Trophoblast cell (in vitro differentiated cells and primary cell): ENCODE measurements at regions not wholly inside any gene's neighbourhood (a gene's known extent, or its start where the extent isn't known, plus 50 kb on each side); places are given as distances from the start of the nearest gene placed in this dataset.

Experiments used
- DNase-seq, 2 donors: peaks; one replicate each; pipeline ENCODE4 v3.0.0-alpha.2; 2016
- H2AFZ ChIP-seq: 2 replicates; pipeline ENCODE4 v1.6.1; 2013; ENCODE audit warnings: low read length, moderate library complexity, mild to moderate bottlenecking; ENCODE audit not compliant: insufficient read depth, poor library complexity
- H2AK5ac ChIP-seq: 2 replicates; pipeline ENCODE4 v1.6.1; 2013; ENCODE audit warnings: mild to moderate bottlenecking, low read length
- H2BK120ac ChIP-seq: 2 replicates; pipeline ENCODE4 v1.6.1; 2013; ENCODE audit warnings: low read length, mild to moderate bottlenecking, moderate library complexity; ENCODE audit not compliant: insufficient read depth, poor library complexity
- H2BK12ac ChIP-seq: 2 replicates; pipeline ENCODE4 v1.6.1; 2013; ENCODE audit warnings: mild to moderate bottlenecking, low read length, moderate library complexity
- H2BK5ac ChIP-seq: 2 replicates; pipeline ENCODE4 v1.6.1; 2013; ENCODE audit warnings: low read length, low read depth, moderate library complexity, mild to moderate bottlenecking; ENCODE audit not compliant: poor library complexity
- H3K14ac ChIP-seq: 2 replicates; pipeline ENCODE4 v1.6.1; 2013; ENCODE audit warnings: mild to moderate bottlenecking, low read length
- H3K18ac ChIP-seq: 2 replicates; pipeline ENCODE4 v1.6.1; 2013; ENCODE audit warnings: mild to moderate bottlenecking, low read length
- H3K23ac ChIP-seq: 2 replicates; pipeline ENCODE4 v1.6.1; 2013; ENCODE audit warnings: low read length
- H3K27ac ChIP-seq: 2 replicates; pipeline ENCODE4 v1.5.1; 2013; ENCODE audit warnings: low read depth, mild to moderate bottlenecking, inconsistent platforms, low read length, moderate library complexity
- H3K27me3 ChIP-seq: 2 replicates; pipeline ENCODE4 v1.6.1; 2013; ENCODE audit warnings: inconsistent platforms, mild to moderate bottlenecking, low read length, moderate library complexity; ENCODE audit not compliant: insufficient read depth
- H3K36me3 ChIP-seq, 2 experiments: 1 replicate in 1 of 2; 2 replicates in 1 of 2; pipeline ENCODE4 v1.6.1; 2013; ENCODE audit warnings: low read length in 2 of 2, mild to moderate bottlenecking in 2 of 2, moderate library complexity in 1 of 2; ENCODE audit not compliant: insufficient read depth in 2 of 2, control insufficient read depth in 1 of 2
- H3K4ac ChIP-seq: 2 replicates; pipeline ENCODE4 v1.6.1; 2013; ENCODE audit warnings: low read depth, mild to moderate bottlenecking, low read length, moderate library complexity
- H3K4me1 ChIP-seq, 2 experiments: 1 replicate in 1 of 2; 2 replicates in 1 of 2; pipeline ENCODE4 v1.6.1; 2013; ENCODE audit warnings: low read length in 2 of 2, mild to moderate bottlenecking in 2 of 2, moderate library complexity in 1 of 2; ENCODE audit not compliant: insufficient read depth in 2 of 2, control insufficient read depth in 1 of 2
- H3K4me2 ChIP-seq: 2 replicates; pipeline ENCODE4 v1.6.1; 2013; ENCODE audit warnings: inconsistent platforms, mild to moderate bottlenecking, low read length, moderate library complexity
- H3K4me3 ChIP-seq: 2 replicates; pipeline ENCODE4 v1.5.1; 2013; ENCODE audit warnings: mild to moderate bottlenecking, low read depth, low read length, inconsistent platforms
- H3K79me1 ChIP-seq: one replicate; pipeline ENCODE4 v1.6.1; 2013; ENCODE audit warnings: low read length
- H3K79me2 ChIP-seq: 2 replicates; pipeline ENCODE4 v1.6.1; 2013; ENCODE audit warnings: low read length, mild to moderate bottlenecking; ENCODE audit not compliant: control insufficient read depth, insufficient read depth, poor library complexity
- H3K9ac ChIP-seq: 2 replicates; pipeline ENCODE4 v1.6.1; 2013; ENCODE audit warnings: mild to moderate bottlenecking, low read length
- H3K9me3 ChIP-seq: 2 replicates; pipeline ENCODE4 v1.6.1; 2013; ENCODE audit warnings: low read depth, mild to moderate bottlenecking, control low read depth, inconsistent platforms, low read length; ENCODE audit not compliant: insufficient read depth
- H4K12ac ChIP-seq: 2 replicates; pipeline ENCODE4 v1.6.1; 2013; ENCODE audit warnings: low read depth, mild to moderate bottlenecking, low read length, moderate library complexity
- H4K8ac ChIP-seq: 2 replicates; pipeline ENCODE4 v1.6.1; 2013; ENCODE audit warnings: low read depth, mild to moderate bottlenecking, low read length, moderate library complexity
- H4K91ac ChIP-seq: one replicate; pipeline ENCODE4 v1.6.1; 2013; ENCODE audit warnings: low read depth, mild to moderate bottlenecking, low read length, moderate library complexity
- WGBS: extraction: QIAGEN DNeasy Blood & Tissue Kit; methylation state at CpG from one replicate; pipeline ENCODE4 v1.1.7; 2013; ENCODE audit warnings: missing lambda C conversion rate; ENCODE audit not compliant: insufficient read length, insufficient coverage; ENCODE audit errors: extremely low coverage; 5-methylcytosine and 5-hydroxymethylcytosine counted together

GRCh38 chr15:36430726-36431265, 148.6 kb upstream of the CDIN1 start:
- no peaks in the 10 kb centered on the region for H3K36me3 ChIP-seq
- H3K27me3 ChIP-seq: no peaks in the 10 kb centered on the region
- no peak overlapping the region for H2BK120ac ChIP-seq
- no peak overlapping the region for H3K23ac ChIP-seq
- H4K12ac ChIP-seq: no peak overlapping the region
- WGBS: no CpG with 5 or more reads among the region's 4 CpGs
- H2BK12ac ChIP-seq: no peak overlapping the region
- no peak overlapping the region for H3K27ac ChIP-seq
- no peak overlapping the region for H2BK5ac ChIP-seq
- H3K4me1 ChIP-seq: peaks cover 0 to 5% of the 10 kb centered on the region in 2 experiments
- H4K91ac ChIP-seq: no peak overlapping the region
- H3K14ac ChIP-seq: no peak overlapping the region
- H3K79me1 ChIP-seq: peaks cover 3% of the 10 kb centered on the region
- H3K4me2 ChIP-seq: no peak overlapping the region
- no peak overlapping the region for H3K9ac ChIP-seq
- no peaks in the 10 kb centered on the region for H3K79me2 ChIP-seq
- H3K4me3 ChIP-seq: no peak overlapping the region
- H2AK5ac ChIP-seq: no peak overlapping the region
- H3K18ac ChIP-seq: no peak overlapping the region
- no peaks in the 10 kb centered on the region for H3K9me3 ChIP-seq
- no peak overlapping the region for H3K4ac ChIP-seq
- no peak for DNase-seq
- no peak overlapping the region for H4K8ac ChIP-seq
- no peak overlapping the region for H2AFZ ChIP-seq

- no peak overlapping the region for H4K91ac ChIP-seq
- no peak overlapping the region for H3K14ac ChIP-seq
- no peak overlapping the region for H2AFZ ChIP-seq
These were observed 147.3 kb upstream of the CDIN1 start for GRCh38 chr15:36432161-36432560.

GRCh38 chr15:36434177-36434576, 145.2 kb upstream of the CDIN1 start:
- no peak overlapping the region for H3K14ac ChIP-seq
- no peak overlapping the region for H3K23ac ChIP-seq
- no peaks in the 10 kb centered on the region for H3K36me3 ChIP-seq
- no peak overlapping the region for H4K12ac ChIP-seq
- H3K27me3 ChIP-seq: no peaks in the 10 kb centered on the region
- no peak overlapping the region for H3K9ac ChIP-seq
- no peaks in the 10 kb centered on the region for H3K79me2 ChIP-seq
- H2BK5ac ChIP-seq: no peak overlapping the region
- H2AK5ac ChIP-seq: no peak overlapping the region
- H3K4me3 ChIP-seq: no peak overlapping the region
- no peak overlapping the region for H2BK12ac ChIP-seq
- no peak overlapping the region for H3K4me2 ChIP-seq
- H4K91ac ChIP-seq: no peak overlapping the region
- no peak for DNase-seq
- H2BK120ac ChIP-seq: no peak overlapping the region
- H3K4ac ChIP-seq: no peak overlapping the region
- H3K4me1 ChIP-seq: no peaks in the 10 kb centered on the region
- H4K8ac ChIP-seq: no peak overlapping the region
- no peaks in the 10 kb centered on the region for H3K79me1 ChIP-seq
- no peak overlapping the region for H3K27ac ChIP-seq
- H3K18ac ChIP-seq: no peak overlapping the region
- no peaks in the 10 kb centered on the region for H3K9me3 ChIP-seq
- no peak overlapping the region for H2AFZ ChIP-seq

More at GRCh38 chr15:36432161-36432560, 147.3 kb upstream of the CDIN1 start:
- no CpG with 5 or more reads among the region's 2 CpGs for WGBS
- no peak overlapping the region for H3K4me2 ChIP-seq
- no peak overlapping the region for H4K12ac ChIP-seq
- no peak overlapping the region for H3K27ac ChIP-seq
- H3K23ac ChIP-seq: no peak overlapping the region
- H3K4me1 ChIP-seq: peaks cover 0 to 3% of the 10 kb centered on the region in 2 experiments
- no peak overlapping the region for H3K18ac ChIP-seq
- no peak overlapping the region for H2BK5ac ChIP-seq
- H3K4ac ChIP-seq: no peak overlapping the region
- no peak overlapping the region for H2AK5ac ChIP-seq
- DNase-seq: no peak
- H3K79me2 ChIP-seq: no peaks in the 10 kb centered on the region
- H3K36me3 ChIP-seq: no peaks in the 10 kb centered on the region
- H3K27me3 ChIP-seq: no peaks in the 10 kb centered on the region
- no peak overlapping the region for H3K4me3 ChIP-seq
- no peak overlapping the region for H3K9ac ChIP-seq
- no peaks in the 10 kb centered on the region for H3K9me3 ChIP-seq
- peaks cover 3% of the 10 kb centered on the region for H3K79me1 ChIP-seq
- H2BK12ac ChIP-seq: no peak overlapping the region
- no peak overlapping the region for H2BK120ac ChIP-seq
- H4K8ac ChIP-seq: no peak overlapping the region

- H2BK12ac ChIP-seq: no peak overlapping the region
- no peak overlapping the region for H3K4me3 ChIP-seq
- no peak overlapping the region for H3K18ac ChIP-seq
- no peak overlapping the region for H2AK5ac ChIP-seq
- H3K9ac ChIP-seq: no peak overlapping the region
- H3K79me2 ChIP-seq: no peaks in the 10 kb centered on the region
- DNase-seq: no peak
- no peak overlapping the region for H3K27ac ChIP-seq
- no peaks in the 10 kb centered on the region for H3K27me3 ChIP-seq
- H3K36me3 ChIP-seq: no peaks in the 10 kb centered on the region
- H4K91ac ChIP-seq: no peak overlapping the region
- H2AFZ ChIP-seq: no peak overlapping the region
- H2BK120ac ChIP-seq: no peak overlapping the region
- no peaks in the 10 kb centered on the region for H3K9me3 ChIP-seq
- H3K14ac ChIP-seq: no peak overlapping the region
- no peak overlapping the region for H2BK5ac ChIP-seq
- no peak overlapping the region for H3K4ac ChIP-seq
- H4K12ac ChIP-seq: no peak overlapping the region
- no peak overlapping the region for H3K4me2 ChIP-seq
- no peaks in the 10 kb centered on the region for H3K79me1 ChIP-seq
- no peaks in the 10 kb centered on the region for H3K4me1 ChIP-seq
- no CpG with 5 or more reads among the region's 3 CpGs for WGBS
- H4K8ac ChIP-seq: no peak overlapping the region
- H3K23ac ChIP-seq: no peak overlapping the region
These were observed 140.9 kb upstream of the CDIN1 start for GRCh38 chr15:36438499-36438898.
